Gastroesophageal sphincter (tissue), 4 donors: ENCODE measurements at regions not wholly inside any gene's neighbourhood (a gene's known extent, or its start where the extent isn't known, plus 50 kb on each side); places are given as distances from the start of the nearest gene placed in this dataset.

Experiments used
- ATAC-seq: fragments of 150-250 bp; one replicate; pipeline ENCODE4 v1.9.1; 2016; ENCODE audit warnings: mild to moderate bottlenecking, moderate library complexity
- H3K27ac ChIP-seq, 4 donors: fragments of 200-600 bp; sonication (generic) in 3 of 4; 1 replicate in 3 of 4; 2 replicates in 1 of 4; pipeline ENCODE4 v1.5.1; 2016 to 2019
- H3K27me3 ChIP-seq: fragments of 200-600 bp; sonication (generic); one replicate; pipeline ENCODE4 v1.5.1; 2019
- H3K36me3 ChIP-seq, 2 donors: fragments of 200-600 bp; sonication (generic); one replicate each; pipeline ENCODE4 v1.5.1; 2019; ENCODE audit warnings: control low read depth in 1 of 2
- H3K4me1 ChIP-seq, 3 donors: fragments of 200-600 bp; sonication (generic); 1 replicate in 2 of 3; 2 replicates in 1 of 3; pipeline ENCODE4 v1.5.1; 2016 to 2019; ENCODE audit warnings: control low read depth in 2 of 3
- H3K4me3 ChIP-seq, 2 donors: fragments of 200-600 bp; sonication (generic); one replicate each; pipeline ENCODE4 v1.5.1; 2019; ENCODE audit warnings: mild to moderate bottlenecking in 1 of 2, moderate library complexity in 1 of 2
- H3K9me3 ChIP-seq, 3 donors: fragments of 200-600 bp; sonication (generic); one replicate each; pipeline ENCODE4 v1.5.1; 2017 to 2019; ENCODE audit warnings: control low read depth in 2 of 3
- CTCF ChIP-seq, 4 experiments: fragments of 200-600 bp in 2 of 4; fragments of 450-650 bp in 2 of 4; sonication (generic) in 1 of 4; IDR thresholded peaks; one replicate each; pipeline ENCODE4 v1.5.1; 2017 to 2019; ENCODE audit warnings: antibody characterized with exemption in 4 of 4, mild to moderate bottlenecking in 2 of 4, moderate library complexity in 2 of 4
- EP300 ChIP-seq: sonication (generic); formaldehyde crosslinking; IDR thresholded peaks from one replicate; pipeline ENCODE4 v1.6.1; 2017; ENCODE audit warnings: antibody characterized with exemption, mild to moderate bottlenecking
- POLR2A ChIP-seq, 2 donors: fragments of 450-650 bp; IDR thresholded peaks; one replicate each; pipeline ENCODE4 v1.6.1; 2017; ENCODE audit warnings: antibody characterized with exemption in 2 of 2, mild to moderate bottlenecking in 2 of 2, moderate library complexity in 1 of 2
- POLR2AphosphoS5 ChIP-seq: sonication (generic); formaldehyde crosslinking; IDR thresholded peaks from one replicate; pipeline ENCODE4 v1.6.1; 2017; ENCODE audit warnings: antibody characterized with exemption
- WGBS, 2 donors: methylation state at CpG; one replicate each; pipeline ENCODE4 v1.1.5; 2018; ENCODE audit warnings: low coverage in 1 of 2; 5-methylcytosine and 5-hydroxymethylcytosine counted together

- 67 to 75% methylated on average over 3 of the region's 3 CpGs for WGBS, 2 donors
- H3K9me3 ChIP-seq, result no peaks in the 10 kb centered on the region
- H3K4me1 ChIP-seq, result no peaks in the 10 kb centered on the region
- no peak overlapping the region for H3K4me3 ChIP-seq
- TF ChIP-seq POLR2A (IDR thresholded peaks at IDR 0.05) (no peak), CTCF (IDR thresholded peaks at IDR 0.05) (no peak), EP300 (no peak), POLR2AphosphoS5 (no peak)
- H3K27me3 ChIP-seq, result no peaks in the 10 kb centered on the region
- H3K27ac ChIP-seq, result no peak overlapping the region
- no peaks in the 10 kb centered on the region for H3K36me3 ChIP-seq
- ATAC-seq, result no peak
These were observed 159.2 kb upstream of the WWC1 start for GRCh38 chr5:168132241-168132641.

GRCh38 chr5:168135897-168136296 lies 155.5 kb upstream of the WWC1 start:
- TF ChIP-seq CTCF (IDR thresholded peaks at IDR 0.05) (no peak), POLR2A (IDR thresholded peaks at IDR 0.05) (no peak), EP300 (no peak)
- Histone ChIP-seq H3K27me3 (no peaks in the 10 kb centered on the region), H3K36me3 (no peaks in the 10 kb centered on the region), H3K9me3 (no peaks in the 10 kb centered on the region), H3K4me3 (no peak overlapping the region), H3K27ac (no peak overlapping the region), H3K4me1 (no peaks in the 10 kb centered on the region)
- no peak for ATAC-seq
- WGBS, 2 donors, result 71 to 73% methylated on average over 6 of the region's 6 CpGs

GRCh38 chr5:168136340-168136739 lies 155.1 kb upstream of the WWC1 start:
- Histone ChIP-seq H3K4me1 (no peaks in the 10 kb centered on the region), H3K27ac (no peak overlapping the region), H3K9me3 (no peaks in the 10 kb centered on the region), H3K4me3 (no peak overlapping the region), H3K36me3 (no peaks in the 10 kb centered on the region), H3K27me3 (no peaks in the 10 kb centered on the region)
- WGBS, 2 donors, result 66% methylated on average over 5 of the region's 5 CpGs; no CpG with 5 or more reads in 1 of the 2 donors
- ATAC-seq, result no peak
- TF ChIP-seq POLR2A (IDR thresholded peaks at IDR 0.05) (no peak), POLR2AphosphoS5 (no peak), CTCF (IDR thresholded peaks at IDR 0.05) (no peak)

GRCh38 chr5:168137265-168137664 lies 154.2 kb upstream of the WWC1 start:
- Histone ChIP-seq H3K9me3 (no peaks in the 10 kb centered on the region), H3K27ac (no peak overlapping the region), H3K4me1 (no peaks in the 10 kb centered on the region), H3K27me3 (no peaks in the 10 kb centered on the region), H3K4me3 (no peak overlapping the region), H3K36me3 (no peaks in the 10 kb centered on the region)
- no peak for ATAC-seq
- 69 to 70% methylated on average over 2 of the region's 2 CpGs for WGBS, 2 donors
- no peak for TF ChIP-seq POLR2A (IDR thresholded peaks at IDR 0.05)
- TF ChIP-seq CTCF (IDR thresholded peaks at IDR 0.05), result no peak
- TF ChIP-seq EP300, result no peak
- no peak for TF ChIP-seq POLR2AphosphoS5

GRCh38 chr5:168140241-168140640 lies 151.2 kb upstream of the WWC1 start:
- TF ChIP-seq EP300 (no peak), CTCF (IDR thresholded peaks at IDR 0.05) (no peak), POLR2A (IDR thresholded peaks at IDR 0.05) (no peak), POLR2AphosphoS5 (no peak)

More at GRCh38 chr5:168140241-168140640, 151.2 kb upstream of the WWC1 start:
- WGBS, 2 donors, result 92 to 93% methylated on average over 5 to 6 of the region's 6 CpGs
- no peak overlapping the region for H3K27ac ChIP-seq
- ATAC-seq, result no peak
- no peaks in the 10 kb centered on the region for H3K9me3 ChIP-seq
- H3K27me3 ChIP-seq, result no peaks in the 10 kb centered on the region
- no peak overlapping the region for H3K4me3 ChIP-seq
- no peaks in the 10 kb centered on the region for H3K36me3 ChIP-seq
- no peaks in the 10 kb centered on the region for H3K4me1 ChIP-seq
